HG03354 (cell line): ENCODE measurements at regions not wholly inside any gene's neighbourhood (a gene's known extent, or its start where the extent isn't known, plus 50 kb on each side); places are given as distances from the start of the nearest gene placed in this dataset.
"Not testable (repeated sequence)": the region's sequence is repeated elsewhere in the genome, so short reads cannot be mapped to it uniquely, and the experiment has no call there.

Source experiments
- ATAC-seq: cut with Tn5 transposase; IDR thresholded peaks from one replicate; pipeline ENCODE4 v1.9.1; 2021; ENCODE audit warnings: mild to moderate bottlenecking; ENCODE audit not compliant: unreplicated experiment, poor library complexity, severe bottlenecking

DNA sequence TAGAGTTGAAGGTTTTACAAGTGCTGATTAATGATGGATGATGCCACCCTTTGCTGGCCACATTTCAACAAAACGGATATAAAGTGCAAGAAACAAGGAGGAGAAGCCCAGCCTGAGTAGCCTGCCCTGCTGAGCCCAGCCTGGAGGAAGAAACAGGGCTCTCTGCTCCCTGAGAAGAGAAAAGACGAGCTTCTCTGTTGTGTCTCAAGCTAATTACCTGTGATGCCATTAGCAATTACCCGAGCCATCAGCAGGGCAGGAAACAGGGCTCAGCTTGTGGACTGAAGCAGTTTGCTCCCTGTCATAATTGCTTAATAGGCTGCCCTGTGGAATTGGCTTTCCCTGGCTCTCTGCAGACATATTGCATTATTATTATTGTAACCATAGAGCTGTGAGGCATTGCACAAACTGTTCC is 709.3 kb upstream of the AUTS2 start:
- ATAC-seq: no peak

DNA sequence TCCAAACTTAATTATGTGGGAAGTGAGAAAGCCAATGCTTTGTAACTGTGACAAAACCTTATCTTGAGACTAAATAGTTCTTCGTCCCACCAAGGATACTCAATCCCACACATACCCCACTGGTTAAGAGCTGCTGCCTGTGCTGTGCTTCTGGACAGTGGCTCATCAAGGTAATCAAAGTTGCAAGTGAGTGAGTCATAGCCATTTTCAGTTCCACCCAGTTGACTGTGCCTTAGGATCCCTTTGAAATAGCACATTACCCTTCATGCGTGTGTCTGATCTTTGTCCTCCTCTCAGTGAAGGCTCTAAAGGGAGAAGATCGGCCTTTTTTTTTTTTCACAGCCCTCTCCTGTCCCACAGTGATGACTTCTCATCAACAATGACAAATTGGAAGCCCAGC is 706.0 kb upstream of the AUTS2 start:
- no peak for ATAC-seq

DNA sequence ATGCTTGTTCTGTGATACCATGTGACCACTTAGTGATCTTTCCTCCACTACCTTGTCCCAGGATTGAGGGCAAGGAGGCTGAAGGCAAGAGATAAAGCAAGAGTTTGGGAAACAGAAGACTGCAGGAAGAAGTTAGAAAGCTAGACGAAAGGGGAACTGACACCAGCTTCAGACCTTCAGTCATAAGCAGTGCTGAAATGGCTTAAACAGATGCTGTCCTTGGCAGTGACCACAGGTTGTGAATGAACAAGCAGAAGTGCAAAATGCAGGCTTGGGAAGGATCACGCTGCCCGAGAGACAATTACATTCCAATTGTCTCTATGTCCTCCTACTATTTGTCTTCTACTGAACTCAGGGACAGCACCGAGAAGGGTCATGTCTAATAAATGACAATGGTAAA is 704.9 kb upstream of the AUTS2 start:
- no peak for ATAC-seq

DNA sequence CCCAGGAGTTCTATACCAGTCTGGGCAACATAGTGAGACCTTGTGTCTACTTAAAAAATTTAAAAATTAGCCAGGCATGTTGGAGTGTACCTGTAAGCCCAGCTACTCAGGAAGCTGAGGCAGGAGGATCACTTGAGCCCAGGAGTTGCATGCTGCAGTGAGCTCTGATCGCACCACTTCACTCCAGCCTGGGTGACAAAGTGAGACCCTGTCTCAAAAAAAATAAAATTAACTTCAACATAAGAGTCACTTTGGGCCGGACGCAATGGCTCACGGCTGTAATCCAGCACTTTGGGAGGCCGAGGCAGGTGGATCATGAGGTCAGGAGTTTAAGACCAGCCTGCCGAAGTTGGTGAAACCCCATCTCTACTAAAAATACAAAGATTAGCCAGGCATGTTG is 699.1 kb upstream of the AUTS2 start:
- not testable (repeated sequence) for ATAC-seq

DNA sequence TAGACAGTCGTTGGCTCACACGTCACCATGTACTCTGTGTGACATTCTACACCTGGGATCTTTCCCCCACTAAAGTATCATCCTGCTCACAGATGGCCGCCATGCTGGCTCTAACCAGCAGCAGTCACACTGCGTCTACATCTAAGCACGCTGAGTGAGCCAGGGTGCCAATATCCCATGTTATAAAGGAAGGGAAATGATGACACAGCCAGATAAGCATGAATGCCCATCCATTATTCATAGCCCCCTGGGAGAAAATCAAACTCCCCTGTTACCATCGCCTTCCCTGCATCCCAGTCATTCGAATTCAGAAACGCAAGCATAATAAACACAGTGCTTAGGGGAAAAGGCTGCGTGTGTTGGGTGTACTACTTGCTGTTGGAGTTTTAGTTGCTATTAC is 698.2 kb upstream of the AUTS2 start:
- ATAC-seq: no peak

DNA sequence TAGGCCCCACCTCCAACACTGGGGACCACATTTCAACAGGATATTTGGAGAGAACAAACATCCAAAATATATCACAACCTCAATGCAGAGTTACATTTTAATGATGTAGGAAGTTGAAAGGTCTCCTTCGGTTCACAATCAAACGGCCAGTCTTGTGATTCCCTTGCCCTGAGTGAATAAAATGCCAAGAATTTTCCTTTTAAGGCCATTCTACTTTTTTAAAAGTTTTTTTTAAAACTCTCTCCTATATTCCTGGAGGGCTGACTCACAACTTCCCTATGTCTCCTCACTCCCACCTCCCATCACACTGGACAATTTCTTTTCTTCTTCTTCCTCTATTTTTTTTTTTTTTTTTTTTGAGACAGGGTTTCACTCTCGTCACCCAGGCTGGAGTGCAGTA is 693.6 kb upstream of the AUTS2 start:
- no peak for ATAC-seq

DNA sequence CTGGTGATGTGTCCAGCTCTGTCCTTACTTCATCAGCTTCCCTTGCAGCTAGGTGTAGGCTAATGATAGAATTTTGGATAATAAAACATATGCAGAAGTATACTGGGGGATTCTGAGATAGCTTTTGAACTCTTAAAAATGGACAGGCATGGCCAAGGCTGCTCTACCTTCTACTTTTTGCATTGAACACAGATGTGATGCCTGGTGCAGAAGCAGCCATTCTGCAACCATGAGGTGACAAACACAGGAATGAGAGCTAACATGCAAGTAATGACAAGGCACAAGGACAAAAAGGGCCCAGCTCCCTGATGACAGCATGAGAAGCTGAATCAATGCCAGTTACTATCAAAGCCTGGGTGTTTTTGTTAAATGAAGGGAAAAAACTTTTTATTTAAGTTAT is 686.5 kb upstream of the AUTS2 start:
- no peak for ATAC-seq

DNA sequence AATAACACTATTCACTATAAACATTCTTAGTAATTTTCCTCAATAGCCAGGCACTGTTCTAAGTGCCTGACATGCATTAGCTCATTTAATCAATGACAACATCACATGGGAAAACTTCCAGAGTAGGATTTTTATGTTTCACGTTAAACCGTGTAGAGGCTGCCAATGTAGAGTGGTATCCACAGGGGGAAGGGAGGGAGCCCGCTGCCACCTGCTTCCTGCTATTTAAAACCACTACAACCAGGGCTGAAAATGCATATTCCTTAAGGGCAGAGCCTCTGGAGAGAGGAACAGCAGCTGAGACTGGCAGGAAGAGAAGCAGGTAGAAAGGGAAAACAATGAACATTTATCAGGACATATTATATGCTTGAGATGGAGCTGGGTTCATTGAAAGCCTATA is 684.3 kb upstream of the AUTS2 start:
- ATAC-seq: no peak

DNA sequence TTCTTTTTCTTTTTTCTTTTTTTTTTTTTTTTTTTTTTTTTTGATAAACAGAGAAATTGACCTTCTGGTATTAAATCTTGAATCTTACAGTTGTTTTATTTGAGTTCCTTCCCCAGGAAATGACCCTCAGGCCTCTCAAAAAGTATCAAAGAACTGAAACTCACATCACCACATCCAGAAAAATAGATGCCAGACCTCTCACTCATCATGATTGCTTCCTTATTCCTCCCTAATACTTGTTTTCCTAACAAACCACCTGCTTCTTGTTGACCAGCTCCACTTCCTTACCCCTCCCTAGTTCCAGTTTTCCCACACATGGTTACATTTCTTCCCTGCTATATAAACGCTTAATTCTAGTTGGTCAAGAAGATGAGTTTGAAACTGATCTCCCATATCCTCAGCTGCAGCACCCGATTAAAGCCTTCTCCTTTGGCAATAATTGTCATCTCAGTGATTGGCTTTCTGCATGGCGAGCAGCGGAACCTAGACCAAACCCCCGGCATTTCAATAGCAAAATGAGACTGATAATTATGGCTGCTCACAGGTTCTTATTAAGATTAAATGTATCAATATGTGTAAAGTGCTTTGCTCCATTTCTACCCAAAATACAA is 681.1 kb upstream of the AUTS2 start:
- ATAC-seq: no peak

DNA sequence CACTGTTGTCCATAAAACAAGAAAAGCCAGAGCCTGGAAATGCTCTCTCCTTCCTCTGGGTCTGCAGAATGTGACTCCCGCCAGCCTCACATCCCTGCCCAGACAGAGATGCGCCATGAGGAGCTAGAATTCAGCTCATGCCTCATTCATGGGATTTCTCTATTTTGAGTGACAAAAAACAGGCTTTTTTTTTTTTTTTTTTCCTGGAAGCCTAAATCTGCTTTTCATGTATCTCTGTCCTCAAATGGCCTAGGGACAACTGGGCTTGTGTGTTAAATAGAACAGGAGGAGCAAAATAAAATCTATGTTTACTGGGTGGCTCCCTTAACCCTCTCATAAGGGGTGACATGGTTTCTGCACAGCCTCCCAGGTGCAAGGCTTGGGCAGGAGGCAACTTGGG is 679.7 kb upstream of the AUTS2 start:
- ATAC-seq: no peak

DNA sequence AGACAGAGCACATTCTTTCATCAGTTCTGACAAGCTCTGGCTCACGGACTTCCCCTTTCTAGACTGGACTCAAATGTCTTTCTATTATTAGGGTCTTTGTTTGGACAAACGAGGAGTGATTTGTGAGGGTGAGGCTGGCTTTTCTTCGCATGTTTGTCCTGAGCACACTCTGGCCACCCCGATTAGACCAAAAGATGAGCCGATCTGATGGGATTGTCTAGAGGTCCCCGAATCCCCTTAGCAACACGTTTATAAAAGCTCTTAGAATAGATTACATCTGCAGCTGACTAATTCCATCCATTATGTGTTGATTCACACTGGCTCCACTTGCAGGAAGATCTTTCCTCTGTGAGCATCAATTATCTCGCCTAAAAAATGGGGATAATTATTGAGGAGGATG is 675.4 kb upstream of the AUTS2 start:
- ATAC-seq: no peak

DNA sequence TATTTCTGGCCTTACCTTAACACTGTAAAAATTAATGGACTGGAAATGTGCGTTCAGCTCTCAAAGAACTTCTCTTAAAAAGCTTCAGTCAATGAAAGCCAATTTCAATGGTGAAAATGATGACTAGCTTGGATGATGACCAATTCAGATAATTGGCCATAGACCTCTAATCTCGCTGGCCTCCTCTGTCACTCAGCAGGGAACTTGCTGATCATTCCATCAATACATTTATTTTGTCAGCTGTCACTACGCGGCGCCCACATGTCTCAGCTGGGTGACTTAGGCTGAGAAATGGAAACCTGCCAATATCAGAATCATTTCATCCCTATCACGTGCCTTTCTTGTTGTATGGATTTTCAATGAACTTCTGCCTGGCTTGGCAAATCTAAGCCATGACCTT is 673.0 kb upstream of the AUTS2 start:
- no peak for ATAC-seq

DNA sequence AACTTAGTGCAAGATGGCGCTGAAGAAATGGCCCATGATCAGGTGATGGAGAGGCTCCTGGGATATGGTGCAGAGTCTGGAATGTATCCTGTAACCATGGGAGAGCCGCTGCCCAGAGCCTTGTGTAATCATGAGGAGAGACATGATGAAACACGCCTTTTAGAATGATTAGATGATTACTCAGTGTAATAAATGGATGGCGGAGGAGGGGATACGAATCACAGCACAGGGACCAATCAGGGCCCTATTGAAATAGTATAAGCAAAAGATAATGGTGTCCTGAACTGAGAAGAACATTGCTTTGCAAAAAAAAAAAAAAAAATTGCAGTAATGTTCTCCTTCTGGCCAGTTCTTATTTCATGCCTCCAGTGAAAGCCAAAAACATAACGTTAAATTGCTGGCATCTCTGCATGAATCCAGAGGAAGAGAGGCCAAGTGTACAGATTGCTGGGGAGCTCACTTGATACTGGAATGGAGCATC is 668.5 kb upstream of the AUTS2 start:
- no peak for ATAC-seq

DNA sequence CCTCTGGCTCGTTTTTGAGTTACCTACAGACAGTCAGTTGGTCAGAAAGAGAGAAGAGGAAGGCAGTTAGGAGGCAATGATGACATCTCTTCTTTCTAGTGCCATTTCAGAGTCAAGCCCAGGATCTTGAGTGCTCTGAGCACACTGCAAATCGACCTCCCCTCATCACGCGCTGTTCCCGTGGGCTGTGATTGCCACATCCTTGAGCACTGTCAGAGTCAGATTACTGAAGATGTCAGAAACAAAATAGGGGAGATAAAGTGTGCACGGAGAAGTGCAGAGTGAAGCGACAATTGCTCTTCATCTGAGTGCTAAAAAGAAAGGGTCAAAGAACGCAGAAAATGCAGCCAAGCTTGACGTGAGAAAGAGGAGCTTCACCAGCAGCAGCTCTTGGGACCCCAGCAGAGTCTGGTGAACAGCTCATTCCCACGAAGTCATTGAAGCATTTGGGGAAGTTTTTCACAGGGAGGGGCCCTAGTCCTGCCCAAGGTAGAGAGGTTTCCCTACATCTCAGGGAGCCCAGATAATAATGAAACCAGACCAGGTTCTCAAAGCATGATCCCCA is 661.7 kb upstream of the AUTS2 start:
- ATAC-seq: no peak

DNA sequence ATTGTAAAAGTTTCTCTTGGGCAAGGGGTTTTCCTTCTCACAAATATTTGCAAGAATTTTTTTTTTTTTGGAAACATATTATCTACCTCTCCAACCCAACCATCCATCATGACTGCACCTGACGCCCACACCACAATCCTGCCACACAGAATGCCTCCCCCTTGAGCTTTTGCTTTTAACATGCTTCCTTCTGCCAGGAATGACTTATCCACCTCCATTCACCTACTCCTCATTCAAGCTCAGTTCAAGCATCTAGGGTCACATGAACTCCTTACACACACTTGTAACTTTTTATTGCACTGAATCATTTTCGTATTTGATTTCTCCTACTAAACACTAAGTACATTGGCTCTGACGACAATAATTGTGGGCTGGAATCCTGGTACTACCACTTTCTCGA is 660.1 kb upstream of the AUTS2 start:
- ATAC-seq: no peak

DNA sequence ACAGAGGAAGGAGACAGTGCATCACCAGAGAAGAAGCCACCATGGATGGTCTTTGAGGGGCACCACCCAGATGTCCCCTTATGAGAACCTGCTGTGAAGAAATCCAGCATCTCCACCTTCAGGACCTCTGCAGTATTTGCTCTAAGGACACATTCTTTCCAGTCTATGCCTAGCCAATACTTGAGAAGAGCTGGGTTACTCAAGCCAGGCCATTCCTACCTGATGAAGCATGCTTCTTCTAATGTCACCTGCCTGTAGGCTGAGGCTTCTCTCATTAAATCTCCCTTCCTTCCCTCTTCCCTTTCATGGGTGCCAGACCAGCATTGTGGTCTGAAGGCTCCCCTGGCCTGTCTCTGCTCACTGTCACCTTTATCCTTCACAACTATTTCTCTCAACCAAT is 654.5 kb upstream of the AUTS2 start:
- no peak for ATAC-seq

DNA sequence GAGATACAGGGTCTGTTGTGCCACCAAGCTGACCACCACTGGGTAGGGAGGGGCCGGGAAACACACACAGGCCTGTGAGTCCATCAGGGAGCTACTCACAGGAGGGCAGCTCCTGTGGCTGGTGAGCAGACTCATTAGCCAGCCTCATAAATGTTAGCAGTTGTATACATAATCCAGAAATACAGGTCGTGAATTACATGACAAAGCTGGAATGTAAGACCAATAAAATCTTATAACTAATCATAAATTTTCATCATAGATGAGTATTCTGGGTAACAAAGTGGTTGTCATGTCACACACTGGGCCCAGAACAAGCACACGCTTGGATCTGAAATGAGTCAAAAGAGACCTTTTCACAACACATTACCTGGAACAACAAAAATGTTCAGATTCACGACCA is 642.6 kb upstream of the AUTS2 start:
- ATAC-seq: no peak

DNA sequence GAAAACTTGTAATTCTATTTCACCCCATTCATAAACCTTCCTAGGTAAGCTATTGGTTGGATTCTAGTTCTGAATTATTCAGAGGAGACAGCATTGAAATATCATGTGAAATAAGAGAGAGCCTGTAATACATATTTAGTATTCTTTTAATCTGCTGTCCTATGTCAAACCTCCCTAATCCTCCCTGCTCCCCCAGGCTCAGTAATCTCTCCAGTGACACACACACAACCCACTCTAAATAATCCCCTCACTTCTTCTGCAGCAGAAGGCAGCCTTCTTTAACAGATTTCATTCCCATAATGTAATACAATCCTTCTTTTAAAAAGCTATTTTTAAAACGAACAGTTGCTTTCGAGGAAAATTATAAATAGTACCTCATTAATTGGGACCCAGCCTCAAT is 639.7 kb upstream of the AUTS2 start:
- ATAC-seq: no peak

DNA sequence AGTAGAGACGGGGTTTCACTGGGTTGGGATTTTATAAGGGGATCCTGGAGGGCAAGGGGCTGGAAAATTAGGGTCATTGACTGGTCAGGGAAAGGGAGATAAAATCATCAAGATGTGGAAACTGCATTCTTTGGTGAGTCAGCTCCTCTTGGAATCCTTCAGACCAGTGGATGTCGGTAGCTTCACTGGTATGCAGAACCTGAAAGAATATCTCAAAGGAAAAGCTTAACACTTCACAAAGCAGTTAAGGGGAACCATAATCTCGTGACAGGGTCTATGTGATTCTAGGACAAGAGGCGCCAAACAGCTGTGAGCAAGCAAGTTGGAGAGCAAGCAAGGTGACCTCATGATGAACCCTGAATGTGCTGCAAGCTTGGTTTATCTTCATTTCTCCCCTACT is 634.7 kb upstream of the AUTS2 start:
- no peak for ATAC-seq

DNA sequence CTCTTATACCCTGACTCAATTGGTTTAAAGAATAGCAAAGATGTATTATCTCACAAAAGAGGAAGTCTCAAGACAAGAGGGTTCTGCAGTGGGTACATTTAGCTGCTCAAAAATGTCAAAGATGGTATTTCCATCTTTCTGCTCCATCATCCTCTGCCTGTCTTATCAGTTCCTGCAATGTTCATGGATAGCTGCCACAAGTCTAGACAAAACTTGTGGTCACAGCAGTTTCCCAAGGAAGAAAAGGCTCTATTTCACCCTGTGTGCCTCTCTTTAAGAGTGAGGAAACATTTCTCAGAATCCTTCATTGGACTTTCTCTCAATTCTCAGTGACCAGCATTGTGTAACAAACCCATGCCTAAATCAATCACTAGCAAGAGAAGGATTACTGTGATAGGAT is 634.2 kb upstream of the AUTS2 start:
- no peak for ATAC-seq

DNA sequence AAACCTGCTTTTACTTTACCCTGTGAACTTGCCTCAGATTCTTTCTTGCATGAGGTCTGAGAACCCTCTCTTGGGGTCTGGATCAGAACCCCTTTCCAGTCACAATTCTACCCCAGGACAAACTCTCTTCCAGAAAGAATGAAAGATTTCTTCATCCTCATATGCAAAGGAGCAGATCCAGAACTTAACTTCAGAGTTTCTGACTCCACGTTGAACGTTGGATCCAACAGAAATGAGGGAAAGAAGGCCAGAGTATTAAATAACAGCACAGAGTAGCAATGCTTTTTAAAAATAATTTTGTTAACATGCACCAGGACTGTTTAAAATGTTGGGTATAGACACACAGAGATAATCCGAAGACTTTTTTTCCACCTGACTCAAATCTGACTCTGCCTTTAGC is 632.9 kb upstream of the AUTS2 start:
- no peak for ATAC-seq

DNA sequence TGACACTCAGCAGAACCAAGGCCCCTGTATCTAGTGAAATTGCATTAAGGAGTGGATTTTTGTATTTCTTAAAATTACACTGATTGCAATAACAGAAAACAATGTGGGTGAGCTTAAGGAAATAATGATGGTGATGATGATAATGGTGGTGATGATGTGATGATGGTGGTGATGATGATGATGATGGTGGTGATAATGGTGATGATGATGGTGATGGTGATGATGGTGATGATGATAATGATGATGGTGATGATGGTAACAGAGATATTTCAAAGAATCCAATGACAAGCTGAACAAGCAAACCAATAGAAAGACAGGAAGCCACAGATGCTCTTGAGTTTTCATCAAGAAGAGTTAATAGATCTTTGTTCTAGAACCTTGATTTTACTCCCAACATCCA is 630.7 kb upstream of the AUTS2 start:
- ATAC-seq: no peak
